RWPE2 (cell line): ENCODE measurements at regions not wholly inside any gene's neighbourhood (a gene's known extent, or its start where the extent isn't known, plus 50 kb on each side); places are given as distances from the start of the nearest gene placed in this dataset.

Experiments
- ATAC-seq: fragments of 200-7000 bp; cut with Tn5 transposase; 3 replicates; pipeline ENCODE4 v1.9.1; 2021; ENCODE audit warnings: low read depth
- DNase-seq: peaks from one replicate; pipeline ENCODE4 v3.0.0-alpha.2; 2020; ENCODE audit warnings: low spot score
- H3K27ac ChIP-seq: fragments of 450-650 bp; 2 replicates; pipeline ENCODE4 v1.5.1; 2017; ENCODE audit warnings: mild to moderate bottlenecking; ENCODE audit not compliant: poor library complexity, severe bottlenecking
- H3K27me3 ChIP-seq: fragments of 250-450 bp; sonication (Bioruptor Pico); 2 replicates; pipeline ENCODE4 v1.5.1; 2021; ENCODE audit warnings: mild to moderate bottlenecking, moderate library complexity; ENCODE audit not compliant: insufficient read depth, poor library complexity, severe bottlenecking
- H3K36me3 ChIP-seq: fragments of 250-450 bp; sonication (Bioruptor Pico); 2 replicates; pipeline ENCODE4 v1.5.1; 2020; ENCODE audit warnings: low read depth, mild to moderate bottlenecking, moderate library complexity
- H3K4me1 ChIP-seq: fragments of 250-450 bp; sonication (Bioruptor Pico); 2 replicates; pipeline ENCODE4 v1.5.1; 2021; ENCODE audit warnings: mild to moderate bottlenecking, moderate library complexity; ENCODE audit not compliant: insufficient read depth, poor library complexity, severe bottlenecking
- H3K4me3 ChIP-seq: fragments of 250-450 bp; sonication (Bioruptor Pico); 2 replicates; pipeline ENCODE4 v1.5.1; 2021; ENCODE audit warnings: mild to moderate bottlenecking, moderate library complexity; ENCODE audit not compliant: severe bottlenecking
- H3K9me3 ChIP-seq: fragments of 250-450 bp; sonication (Bioruptor Pico); 2 replicates; pipeline ENCODE4 v1.5.1; 2021; ENCODE audit warnings: mild to moderate bottlenecking, moderate library complexity; ENCODE audit not compliant: severe bottlenecking
- CTCF ChIP-seq: fragments of 450-650 bp; IDR thresholded peaks from one replicate; pipeline ENCODE4 v1.5.1; 2017; ENCODE audit warnings: mild to moderate bottlenecking, moderate library complexity; ENCODE audit not compliant: poor library complexity, severe bottlenecking

GRCh38 chr18:55013086-55013485, 53.8 kb upstream of the CCDC68 start:
- TF ChIP-seq CTCF, result no peak
- no peak overlapping the region for H3K27ac ChIP-seq
- ATAC-seq, result no peak
- no peaks in the 10 kb centered on the region for H3K9me3 ChIP-seq
- no peaks in the 10 kb centered on the region for H3K4me1 ChIP-seq
- H3K36me3 ChIP-seq, result no peaks in the 10 kb centered on the region
- no peak for DNase-seq
- H3K27me3 ChIP-seq, result no peaks in the 10 kb centered on the region
- H3K4me3 ChIP-seq, result no peak overlapping the region

DNA sequence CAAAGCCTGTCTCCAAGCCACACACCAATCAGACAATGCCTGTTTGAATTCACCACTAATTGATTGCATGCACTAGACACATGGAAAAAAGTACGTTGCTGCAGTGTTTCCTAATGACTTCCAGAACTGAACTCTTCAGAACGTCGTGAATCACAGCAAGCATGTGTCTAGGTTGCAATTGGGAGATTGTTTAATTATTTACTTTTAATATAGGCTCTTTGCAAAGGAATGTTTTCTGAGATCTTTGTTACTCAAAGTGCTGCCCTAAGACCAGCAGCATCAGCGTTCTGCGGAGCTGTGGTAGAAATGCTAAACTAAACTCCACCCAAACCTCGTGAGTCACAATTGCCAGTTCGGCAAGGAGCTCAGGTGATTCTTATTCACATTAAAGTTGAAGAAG, 52.7 kb upstream of the CCDC68 start:
- Histone ChIP-seq H3K9me3 (no peaks in the 10 kb centered on the region), H3K4me1 (no peaks in the 10 kb centered on the region), H3K36me3 (no peaks in the 10 kb centered on the region), H3K4me3 (no peak overlapping the region), H3K27ac (no peak overlapping the region), H3K27me3 (no peaks in the 10 kb centered on the region)
- ATAC-seq, result peak; percentile 41; the same call in 1 of the 3 replicates
- no peak for DNase-seq
- TF ChIP-seq CTCF, result no peak
